Thyroid gland (tissue), 4 donors: ENCODE measurements at regions not wholly inside any gene's neighbourhood (a gene's known extent, or its start where the extent isn't known, plus 50 kb on each side); places are given as distances from the start of the nearest gene placed in this dataset.

Experiments
- DNase-seq, 2 donors: peaks; one replicate each; pipeline ENCODE4 v3.0.0-alpha.2; 2019
- H3K27ac ChIP-seq, 3 donors: fragments of 200-600 bp; sonication (generic); 1 replicate in 2 of 3; 2 replicates in 1 of 3; pipeline ENCODE4 v1.5.1; 2016 to 2019; ENCODE audit warnings: mild to moderate bottlenecking in 1 of 3, moderate library complexity in 1 of 3
- H3K27me3 ChIP-seq: fragments of 200-600 bp; sonication (generic); one replicate; pipeline ENCODE4 v1.5.1; 2019
- H3K36me3 ChIP-seq, 2 donors: fragments of 200-600 bp; sonication (generic); one replicate each; pipeline ENCODE4 v1.5.1; 2016 to 2019
- H3K4me1 ChIP-seq, 2 donors: fragments of 200-600 bp; sonication (generic); one replicate each; pipeline ENCODE4 v1.5.1; 2017 to 2019
- H3K4me3 ChIP-seq, 3 donors: fragments of 200-600 bp; sonication (generic); replicated peaks in 1 of 3; 1 replicate in 2 of 3; 2 replicates in 1 of 3; pipeline ENCODE4 v1.5.1; 2016; ENCODE audit warnings: mild to moderate bottlenecking in 1 of 3
- H3K9me3 ChIP-seq: fragments of 200-600 bp; sonication (generic); one replicate; pipeline ENCODE4 v1.5.1; 2017
- POLR2A ChIP-seq, 2 donors: fragments of 450-650 bp; IDR thresholded peaks; one replicate each; pipeline ENCODE4 v1.6.1; 2017; ENCODE audit warnings: antibody characterized with exemption in 2 of 2, mild to moderate bottlenecking in 2 of 2, moderate library complexity in 1 of 2
- WGBS, 2 donors: methylation state at CpG; one replicate each; pipeline ENCODE4 v1.1.5; 2017; 5-methylcytosine and 5-hydroxymethylcytosine counted together
- intact Hi-C: fragments of 100-400 bp; cut with DNase I; formaldehyde crosslinking; loops from one replicate; pipeline ENCODE4 v1.15.1; 2023
- TF ChIP-seq, protein P1 (sequence below), 6 experiments: fragments of 200-600 bp in 3 of 6; fragments of 450-650 bp in 3 of 6; sonication (generic) in 3 of 6; IDR thresholded peaks; one replicate each; pipeline ENCODE4 v1.5.1; 2016 to 2019; ENCODE audit warnings: antibody characterized with exemption in 6 of 6, mild to moderate bottlenecking in 2 of 6, inconsistent platforms in 1 of 6, moderate library complexity in 1 of 6

DNA sequence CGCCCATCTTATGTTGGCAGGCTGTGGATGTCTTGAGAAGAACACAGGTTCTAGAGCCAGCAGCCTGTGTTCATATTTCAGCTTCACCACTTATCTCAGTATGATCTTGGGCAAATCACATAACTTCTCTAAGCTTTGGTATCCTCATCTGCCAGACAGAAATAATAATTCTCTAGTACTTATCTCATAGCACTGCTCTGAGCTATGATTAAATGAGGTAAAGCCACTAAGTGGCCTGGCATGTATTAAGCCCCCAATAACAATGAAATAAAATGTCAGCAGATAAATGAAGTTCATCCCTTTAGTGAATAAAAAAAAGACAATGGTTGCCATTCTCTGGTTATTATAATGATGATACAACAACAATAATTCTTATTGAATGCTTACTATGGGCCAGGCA, 104.9 kb upstream of the EEA1 start:
- DNase-seq: no peak
- no peaks in the 10 kb centered on the region for H3K27me3 ChIP-seq
- no peaks in the 10 kb centered on the region for H3K36me3 ChIP-seq
- WGBS, 2 donors: 88 to 96% methylated on average over 1 of the region's 1 CpG
- intact Hi-C loops: no loop called here
- no peak overlapping the region for H3K27ac ChIP-seq
- no peak overlapping the region for H3K4me3 ChIP-seq
- no peaks in the 10 kb centered on the region for H3K9me3 ChIP-seq
- H3K4me1 ChIP-seq: no peaks in the 10 kb centered on the region
- no peak for TF ChIP-seq POLR2A (IDR thresholded peaks at IDR 0.05)
- TF ChIP-seq, protein P1, sequence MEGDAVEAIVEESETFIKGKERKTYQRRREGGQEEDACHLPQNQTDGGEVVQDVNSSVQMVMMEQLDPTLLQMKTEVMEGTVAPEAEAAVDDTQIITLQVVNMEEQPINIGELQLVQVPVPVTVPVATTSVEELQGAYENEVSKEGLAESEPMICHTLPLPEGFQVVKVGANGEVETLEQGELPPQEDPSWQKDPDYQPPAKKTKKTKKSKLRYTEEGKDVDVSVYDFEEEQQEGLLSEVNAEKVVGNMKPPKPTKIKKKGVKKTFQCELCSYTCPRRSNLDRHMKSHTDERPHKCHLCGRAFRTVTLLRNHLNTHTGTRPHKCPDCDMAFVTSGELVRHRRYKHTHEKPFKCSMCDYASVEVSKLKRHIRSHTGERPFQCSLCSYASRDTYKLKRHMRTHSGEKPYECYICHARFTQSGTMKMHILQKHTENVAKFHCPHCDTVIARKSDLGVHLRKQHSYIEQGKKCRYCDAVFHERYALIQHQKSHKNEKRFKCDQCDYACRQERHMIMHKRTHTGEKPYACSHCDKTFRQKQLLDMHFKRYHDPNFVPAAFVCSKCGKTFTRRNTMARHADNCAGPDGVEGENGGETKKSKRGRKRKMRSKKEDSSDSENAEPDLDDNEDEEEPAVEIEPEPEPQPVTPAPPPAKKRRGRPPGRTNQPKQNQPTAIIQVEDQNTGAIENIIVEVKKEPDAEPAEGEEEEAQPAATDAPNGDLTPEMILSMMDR (IDR thresholded peaks at IDR 0.05): no peak

DNA sequence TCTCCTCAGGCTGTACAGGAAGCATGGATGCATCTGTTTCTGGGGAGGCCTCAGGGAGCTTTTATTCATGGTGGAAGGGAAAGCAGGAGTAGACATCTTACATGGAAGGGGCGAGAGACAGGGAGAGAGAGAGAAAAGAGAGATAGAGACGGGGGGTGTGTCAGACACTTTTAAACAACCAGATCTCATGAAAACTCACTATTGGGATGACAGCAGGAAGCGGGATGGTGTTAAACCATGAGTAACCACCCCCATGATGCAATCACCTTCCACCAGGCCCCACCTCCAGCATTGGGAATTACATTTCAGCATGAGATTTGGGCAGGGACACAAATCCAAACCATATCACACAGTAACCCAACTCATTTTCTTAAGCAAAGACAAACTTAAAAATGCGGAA, 110.0 kb upstream of the EEA1 start:
- DNase-seq: no peak
- Histone ChIP-seq H3K4me3 (no peak overlapping the region), H3K4me1 (no peaks in the 10 kb centered on the region), H3K27me3 (no peaks in the 10 kb centered on the region), H3K36me3 (no peaks in the 10 kb centered on the region), H3K27ac (no peak overlapping the region), H3K9me3 (no peaks in the 10 kb centered on the region)
- intact Hi-C loops: no loop called here
- no peak for TF ChIP-seq POLR2A (IDR thresholded peaks at IDR 0.05)
- TF ChIP-seq, protein P1 (IDR thresholded peaks at IDR 0.05): no peak
- WGBS, 2 donors: 71 to 85% methylated on average over 4 of the region's 4 CpGs

DNA sequence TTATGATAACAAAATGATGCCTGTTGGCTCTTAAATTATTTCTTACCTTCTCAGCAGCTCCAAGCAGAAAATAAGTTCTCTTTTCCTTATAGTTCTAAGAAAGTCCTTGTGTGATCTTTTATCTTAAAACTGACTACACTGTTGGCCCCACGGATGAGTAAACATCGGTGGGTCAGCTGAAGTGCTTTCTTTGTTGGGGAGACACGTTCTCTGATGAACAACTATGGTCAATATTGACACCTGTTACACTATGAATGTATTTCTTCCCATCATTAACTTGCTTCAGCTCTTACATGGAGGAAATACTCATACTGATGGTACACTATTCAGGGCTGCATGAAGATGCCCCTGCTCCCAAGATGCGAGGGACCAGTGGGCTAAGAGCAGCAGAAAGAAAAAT, 110.8 kb upstream of the EEA1 start:
- Histone ChIP-seq H3K36me3 (no peaks in the 10 kb centered on the region), H3K4me1 (no peaks in the 10 kb centered on the region), H3K27me3 (no peaks in the 10 kb centered on the region), H3K9me3 (no peaks in the 10 kb centered on the region), H3K4me3 (no peak overlapping the region), H3K27ac (no peak overlapping the region)
- 74 to 90% methylated on average over 4 of the region's 4 CpGs for WGBS, 2 donors
- no peak for DNase-seq
- TF ChIP-seq, protein P1 (IDR thresholded peaks at IDR 0.05): no peak
- TF ChIP-seq POLR2A (IDR thresholded peaks at IDR 0.05): no peak
- intact Hi-C loops: no loop called here

DNA sequence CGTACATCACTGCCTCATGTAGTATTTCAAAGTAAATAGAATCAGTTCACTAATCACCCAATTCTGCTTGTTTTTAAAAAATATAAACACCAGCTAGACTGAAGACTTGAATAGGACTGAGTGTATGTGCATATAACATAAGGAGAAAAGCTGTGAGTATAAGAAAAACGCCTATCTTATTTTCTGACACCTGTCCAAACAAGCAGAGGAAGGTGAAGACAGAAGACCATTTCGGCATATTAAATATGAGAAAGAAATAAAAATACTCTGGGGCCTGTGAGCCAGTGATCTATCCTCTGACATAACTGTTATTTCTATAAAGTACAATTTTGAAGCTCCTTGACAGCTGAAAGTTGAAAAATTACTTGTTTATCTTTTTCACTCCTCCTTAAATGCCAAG, 111.3 kb upstream of the EEA1 start:
- DNase-seq: no peak
- 88 to 92% methylated on average over 3 of the region's 3 CpGs for WGBS, 2 donors
- Histone ChIP-seq H3K4me3 (no peak overlapping the region), H3K27me3 (no peaks in the 10 kb centered on the region), H3K9me3 (no peaks in the 10 kb centered on the region), H3K36me3 (no peaks in the 10 kb centered on the region), H3K27ac (no peak overlapping the region), H3K4me1 (no peaks in the 10 kb centered on the region)
- intact Hi-C loops: no loop called here
- TF ChIP-seq, protein P1 (IDR thresholded peaks at IDR 0.05): no peak
- TF ChIP-seq POLR2A (IDR thresholded peaks at IDR 0.05): no peak

DNA sequence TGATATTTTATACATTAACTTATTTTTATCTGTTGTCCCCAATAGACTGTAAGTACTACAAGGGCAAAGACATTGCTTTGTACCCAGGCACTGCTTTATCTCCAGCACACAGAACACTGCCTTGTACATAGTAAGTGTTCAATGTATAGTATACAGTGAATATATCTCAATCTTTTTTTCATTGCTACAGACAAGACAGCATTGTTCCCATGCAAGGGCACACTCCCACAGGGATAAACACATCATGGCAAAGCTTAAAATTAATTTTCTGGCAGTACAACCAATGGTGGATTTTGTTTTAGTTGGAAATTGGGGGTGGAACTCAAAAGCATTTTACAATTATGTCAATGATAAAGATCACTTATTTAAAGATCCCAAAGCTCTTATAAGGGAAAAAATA, 112.3 kb upstream of the EEA1 start:
- H3K36me3 ChIP-seq: no peaks in the 10 kb centered on the region
- no peak overlapping the region for H3K4me3 ChIP-seq
- no peak overlapping the region for H3K27ac ChIP-seq
- no peaks in the 10 kb centered on the region for H3K9me3 ChIP-seq
- DNase-seq: no peak
- TF ChIP-seq POLR2A (IDR thresholded peaks at IDR 0.05): no peak
- TF ChIP-seq, protein P1 (IDR thresholded peaks at IDR 0.05): no peak
- no peaks in the 10 kb centered on the region for H3K27me3 ChIP-seq
- intact Hi-C loops: no loop called here
- H3K4me1 ChIP-seq: no peaks in the 10 kb centered on the region
